CD4-positive, alpha-beta T cell treated with Interleukin-4 for 1 hour (primary cell): ENCODE measurements at regions not wholly inside any gene's neighbourhood (a gene's known extent, or its start where the extent isn't known, plus 50 kb on each side); places are given as distances from the start of the nearest gene placed in this dataset.
"Not testable (repeated sequence)": the region's sequence is repeated elsewhere in the genome, so short reads cannot be mapped to it uniquely, and the experiment has no call there.

Source experiments
- DNase-seq, 2 donors: peaks; one replicate each; pipeline ENCODE4 v3.0.0-alpha.2; 2020 to 2022

- no peak for DNase-seq
Measured at GRCh38 chr14:43014338-43014737, 1407.7 kb downstream of the LRFN5 start.

DNA sequence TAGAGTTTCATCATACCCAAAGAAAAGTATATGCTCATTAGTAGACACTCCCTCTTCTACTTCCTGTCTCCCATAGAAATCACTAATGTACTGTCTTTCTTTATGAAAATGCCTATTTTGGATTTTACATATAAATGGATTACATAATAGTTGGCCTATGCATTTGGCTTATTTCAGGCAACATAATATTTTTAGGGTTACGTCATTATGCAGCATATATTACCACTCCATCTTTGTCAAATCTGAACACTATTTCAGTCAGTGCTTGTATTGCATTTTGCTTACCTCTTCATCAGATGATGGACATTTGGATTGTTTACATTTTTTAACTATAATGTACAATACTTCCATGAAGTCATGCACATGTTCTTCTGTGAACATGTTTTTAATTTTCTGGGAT, 1406.1 kb downstream of the LRFN5 start:
- DNase-seq, result no peak

DNA sequence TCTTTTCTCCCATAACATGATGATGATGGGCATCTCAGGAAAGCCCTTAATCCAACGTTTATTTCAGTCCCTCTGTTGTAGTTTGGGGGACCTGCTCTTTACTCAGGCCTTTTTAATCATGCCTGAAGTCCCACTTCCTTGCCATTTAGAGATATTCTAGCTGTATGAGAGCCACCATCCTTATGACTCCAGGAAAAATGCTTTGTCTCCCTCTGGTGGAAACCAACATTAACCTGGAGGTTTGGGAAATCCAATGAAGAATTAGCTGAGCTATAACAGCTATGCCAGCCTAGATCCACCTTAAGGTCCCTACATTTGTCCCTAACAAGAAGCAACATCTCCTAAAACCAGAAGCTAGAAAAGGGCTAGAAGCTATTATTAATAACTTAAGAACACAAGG, 1399.1 kb downstream of the LRFN5 start:
- DNase-seq, result no peak

DNA sequence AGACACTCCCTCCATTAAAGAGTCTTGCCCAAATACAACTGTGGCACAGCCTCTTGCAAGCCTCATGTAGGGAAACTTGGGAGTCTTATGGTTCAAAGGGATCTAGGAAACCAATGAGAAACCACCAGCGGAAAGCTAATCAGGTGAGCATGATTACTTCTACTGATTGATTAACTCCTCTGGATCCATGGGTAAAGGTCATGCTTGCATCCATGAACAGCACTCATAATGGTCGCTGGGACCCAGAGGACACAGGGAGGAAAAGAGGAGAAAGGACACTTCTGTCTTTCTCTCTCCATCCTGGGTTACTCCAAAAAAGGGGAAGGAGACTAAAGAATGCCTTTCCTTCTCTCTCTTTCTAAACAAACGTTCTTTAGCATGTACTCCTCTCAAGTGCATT, 1397.2 kb downstream of the LRFN5 start:
- DNase-seq, result no peak

GRCh38 chr14:43001731-43002130, 1395.1 kb downstream of the LRFN5 start:
- no peak for DNase-seq

DNA sequence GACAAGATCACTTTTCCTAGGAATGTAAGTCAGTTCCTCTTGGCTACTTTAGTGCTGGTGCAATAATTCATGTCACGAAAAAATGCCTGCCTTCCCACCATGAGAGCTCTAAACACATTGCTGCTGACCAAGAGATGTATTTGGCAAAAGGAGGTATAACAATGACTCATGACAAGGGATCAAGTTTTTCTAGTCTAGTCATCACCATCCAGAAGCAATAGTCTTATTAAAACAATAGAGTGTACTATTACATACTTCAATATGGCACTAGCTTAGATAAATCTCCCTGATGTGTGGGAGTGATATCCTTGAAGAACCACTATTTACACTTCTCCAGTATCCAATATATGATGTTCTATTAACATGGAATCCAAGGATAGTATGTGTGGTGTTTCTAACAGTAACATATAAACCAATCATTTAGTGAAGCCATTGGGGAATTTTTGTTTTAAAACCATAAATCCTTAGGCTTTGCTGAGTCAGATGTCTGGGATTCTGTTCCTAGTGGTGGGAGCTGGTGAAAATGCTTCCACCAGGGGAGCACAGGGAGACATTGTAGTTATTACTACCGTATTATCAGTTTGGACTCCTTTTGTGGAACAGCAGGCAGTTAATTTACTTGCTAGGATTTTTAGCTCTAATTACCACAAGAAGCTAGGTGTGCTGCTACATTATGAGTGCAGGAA, 1387.5 kb downstream of the LRFN5 start:
- no peak for DNase-seq

DNA sequence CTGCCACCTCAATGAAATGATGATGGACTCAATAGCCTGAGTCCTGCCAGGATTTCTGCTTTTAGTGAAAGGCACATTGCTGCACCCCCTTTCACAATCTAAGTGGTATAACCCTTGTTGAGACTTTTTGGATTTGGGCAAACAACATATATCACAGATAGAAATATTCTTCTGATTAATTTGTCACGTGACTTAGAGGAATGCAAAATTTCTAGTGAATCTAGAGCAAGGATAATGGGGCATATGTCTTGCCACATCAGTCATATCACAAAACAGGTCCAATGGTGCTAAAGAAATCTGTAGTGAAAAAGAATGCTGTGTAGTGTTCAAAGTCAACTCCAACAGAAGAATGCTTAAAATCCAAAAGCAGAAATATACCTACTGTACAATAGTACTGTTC, 1386.3 kb downstream of the LRFN5 start:
- DNase-seq, result no peak

DNA sequence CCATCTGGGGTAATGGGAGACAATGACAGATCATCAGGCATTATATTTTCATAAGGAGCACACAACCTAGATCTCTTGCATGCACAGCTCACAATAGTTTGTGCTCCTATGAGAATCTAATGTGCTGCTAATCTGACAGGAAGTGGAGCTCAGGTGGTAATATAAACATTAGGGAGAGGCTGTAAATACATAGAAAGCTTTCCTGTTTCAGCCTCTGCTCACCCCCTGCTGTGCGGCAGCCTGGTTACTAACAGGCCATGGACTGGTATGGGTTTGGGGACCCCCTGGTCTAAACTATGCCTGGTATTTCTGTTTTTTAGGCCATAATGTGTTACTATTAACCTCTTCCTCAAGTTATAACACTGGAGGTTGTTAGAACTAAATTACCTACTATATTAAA, 1373.7 kb downstream of the LRFN5 start:
- DNase-seq, result no peak

- not testable (repeated sequence) for DNase-seq
Measured at GRCh38 chr14:42973171-42973570, 1366.5 kb downstream of the LRFN5 start.

DNA sequence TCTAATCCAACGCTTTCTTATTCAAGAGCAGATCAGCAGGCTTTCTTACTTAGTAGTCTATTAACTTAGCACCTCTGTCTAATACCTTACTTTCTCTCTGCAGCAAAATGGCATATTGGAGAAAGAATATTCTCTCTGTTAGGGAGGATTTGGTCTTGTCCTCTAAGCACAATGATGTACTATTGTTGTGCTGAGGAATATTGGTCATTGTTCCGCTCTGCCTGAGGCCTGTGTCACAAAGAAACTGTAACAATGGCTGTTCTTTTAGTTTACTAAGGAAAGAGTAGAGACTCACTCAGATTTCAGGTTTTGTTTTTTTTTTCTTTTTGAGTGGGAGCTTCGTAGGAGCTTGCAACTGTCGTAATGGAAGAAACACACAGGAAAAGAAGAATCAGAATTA, 1358.8 kb downstream of the LRFN5 start:
- DNase-seq, result no peak

DNA sequence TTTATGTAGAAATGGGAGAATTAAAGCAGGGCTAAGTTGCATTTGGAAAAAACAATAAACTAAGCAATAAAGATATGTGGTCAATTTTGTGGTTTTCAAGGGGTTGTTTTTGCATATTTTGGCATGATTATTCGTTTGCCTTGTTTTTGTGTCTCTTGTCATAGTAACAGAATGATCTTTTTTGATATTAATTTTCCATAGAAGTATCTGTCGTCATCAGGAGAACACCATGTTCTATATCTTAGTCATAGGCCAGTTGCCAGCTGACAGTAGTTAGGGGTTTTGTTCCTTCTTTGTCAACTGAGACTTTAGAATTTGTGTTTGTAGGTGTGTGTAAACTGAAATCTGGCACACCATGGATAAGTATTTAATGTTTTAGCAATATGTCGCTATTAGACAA, 1354.8 kb downstream of the LRFN5 start:
- no peak for DNase-seq

GRCh38 chr14:42950363-42950762, 1343.7 kb downstream of the LRFN5 start:
- no peak for DNase-seq

DNA sequence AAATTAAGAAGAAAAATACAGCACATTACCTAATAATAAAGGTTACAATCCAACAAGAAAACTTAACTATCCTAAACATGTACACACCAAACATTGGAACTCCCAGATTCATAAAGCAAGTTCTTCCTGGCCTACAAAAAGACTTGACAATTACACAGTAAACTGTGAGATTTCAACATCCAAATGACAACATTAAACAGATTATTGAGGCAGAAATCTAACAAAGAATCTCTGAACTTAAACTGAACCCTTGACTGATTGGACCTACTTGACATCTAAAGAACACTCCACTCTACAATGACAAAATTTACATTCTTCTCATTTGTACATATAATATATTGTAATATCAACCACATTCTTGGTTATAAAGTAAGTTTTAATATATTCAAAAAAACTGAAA, 1341.3 kb downstream of the LRFN5 start:
- DNase-seq, result no peak

DNA sequence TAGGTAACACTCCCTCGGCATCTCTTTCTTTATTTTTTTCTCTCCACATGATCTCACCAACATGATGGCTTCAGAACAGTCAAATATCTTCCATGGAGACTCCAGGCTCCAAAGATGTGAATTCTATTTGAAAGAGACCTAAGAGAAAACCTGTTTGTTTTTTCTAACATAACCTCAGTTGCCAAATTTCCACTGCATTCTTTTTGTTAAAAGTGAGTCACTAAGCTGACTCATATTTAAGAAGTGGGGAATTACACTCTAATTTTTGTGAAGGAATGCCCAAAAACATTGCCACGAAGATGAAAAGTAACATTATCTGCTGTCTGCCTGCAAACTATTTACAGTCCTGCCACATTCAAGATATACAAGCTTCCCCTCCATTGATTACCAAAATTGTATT, 1337.6 kb downstream of the LRFN5 start:
- no peak for DNase-seq

- no peak for DNase-seq
Measured at GRCh38 chr14:42931308-42931707, 1324.6 kb downstream of the LRFN5 start.

GRCh38 chr14:42929806-42930480, 1323.3 kb downstream of the LRFN5 start:
- DNase-seq, result no peak

- DNase-seq, result no peak
Measured at GRCh38 chr14:42927313-42927712, 1320.6 kb downstream of the LRFN5 start.

DNA sequence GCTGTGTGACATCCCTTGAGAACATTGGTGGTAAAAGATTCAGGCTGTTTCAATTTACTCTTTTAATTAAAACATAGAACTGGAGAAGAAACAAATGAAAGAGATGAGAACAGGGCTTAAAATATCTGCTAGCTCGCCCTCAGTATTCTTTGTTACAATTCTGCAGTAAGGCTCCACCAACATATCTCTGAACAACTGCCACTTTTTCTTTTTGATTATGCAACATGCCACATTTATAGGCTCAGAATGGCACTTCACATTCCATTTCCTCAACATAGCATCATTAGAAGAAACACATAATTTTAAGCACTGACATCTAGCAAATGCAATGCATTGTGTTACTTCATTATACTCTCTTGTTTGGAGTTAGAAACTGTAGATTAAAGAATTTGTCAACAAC, 1315.2 kb downstream of the LRFN5 start:
- no peak for DNase-seq

- no peak for DNase-seq
Measured at GRCh38 chr14:42918615-42919014, 1311.9 kb downstream of the LRFN5 start.

GRCh38 chr14:42911642-42912041, 1305.0 kb downstream of the LRFN5 start:
- no peak for DNase-seq

DNA sequence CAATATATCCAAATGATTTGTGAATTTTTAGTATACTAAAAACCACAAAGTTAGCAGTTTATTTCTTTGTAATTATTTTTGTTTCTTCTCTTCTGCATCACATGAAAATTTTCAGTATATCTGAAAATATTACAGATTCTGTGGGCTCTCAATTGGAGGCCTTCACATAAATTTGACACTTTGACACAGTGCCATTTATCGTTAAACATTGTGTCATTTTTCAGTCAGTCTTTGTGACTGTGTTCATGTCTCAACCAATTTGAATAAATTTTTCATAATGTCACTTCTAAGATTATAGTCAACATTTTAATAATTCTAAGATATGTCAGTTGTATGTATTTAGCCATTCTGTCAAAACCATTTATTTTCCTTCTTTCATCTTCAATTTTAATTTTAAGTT, 1303.0 kb downstream of the LRFN5 start:
- no peak for DNase-seq

DNA sequence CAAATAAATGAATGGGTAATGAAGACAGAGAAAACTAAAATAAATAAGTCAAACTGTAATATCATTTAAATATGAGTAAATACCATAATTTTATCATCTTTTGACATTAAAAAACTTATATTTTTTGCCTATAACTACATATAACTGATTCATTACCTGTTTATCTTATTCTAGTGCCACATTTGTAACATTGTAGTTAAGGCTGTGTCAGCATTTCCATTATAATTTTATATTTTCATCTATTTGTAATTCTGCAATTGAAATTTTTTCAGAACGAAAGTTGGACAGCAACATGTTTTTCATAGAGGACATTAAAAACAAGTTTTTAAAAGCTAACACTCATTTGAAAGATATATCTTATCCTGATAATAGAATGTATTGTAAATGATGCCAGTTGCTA, 1286.5 kb downstream of the LRFN5 start:
- no peak for DNase-seq

GRCh38 chr14:42884100-42884499, 1277.4 kb downstream of the LRFN5 start:
- DNase-seq, result no peak

- no peak for DNase-seq
Measured at GRCh38 chr14:42877716-42878115, 1271.0 kb downstream of the LRFN5 start.

GRCh38 chr14:42872786-42873185, 1266.1 kb downstream of the LRFN5 start:
- DNase-seq, result no peak
